ENCODE measurements at regions not wholly inside any gene's neighbourhood (a gene's known extent, or its start where the extent isn't known, plus 50 kb on each side); places are given as distances from the start of the nearest gene placed in this dataset.

DNA sequence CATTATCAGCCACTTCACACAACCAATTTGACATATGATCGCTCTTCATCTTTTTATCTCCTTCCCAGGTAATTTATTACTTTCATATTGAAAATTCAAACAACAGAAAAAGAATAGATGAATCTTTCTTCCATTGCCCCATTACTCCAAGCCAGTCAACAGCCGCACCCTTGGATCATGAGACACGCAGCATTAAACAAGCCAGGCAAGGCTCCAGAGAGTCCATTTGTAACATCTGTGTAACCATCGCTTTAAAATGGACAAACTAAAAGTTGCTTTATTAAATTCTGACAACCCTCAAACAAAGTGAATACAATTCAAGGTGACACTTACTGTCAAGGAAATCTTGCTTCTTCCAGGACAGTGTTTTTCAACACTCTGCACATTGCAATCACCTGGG lies 200.3 kb downstream of the EPM2A start:
- Histone ChIP-seq H3K27me3 (no peaks in the 10 kb centered on the region), H3K4me3 (no peak overlapping the region), H3K4me1 (no peaks in the 10 kb centered on the region), H3K27ac (no peak overlapping the region), H3K9me3 (no peaks in the 10 kb centered on the region), H3K36me3 (no peaks in the 10 kb centered on the region)
- TF ChIP-seq POLR2A (IDR thresholded peaks at IDR 0.05) = no peak
- TF ChIP-seq, protein P1, sequence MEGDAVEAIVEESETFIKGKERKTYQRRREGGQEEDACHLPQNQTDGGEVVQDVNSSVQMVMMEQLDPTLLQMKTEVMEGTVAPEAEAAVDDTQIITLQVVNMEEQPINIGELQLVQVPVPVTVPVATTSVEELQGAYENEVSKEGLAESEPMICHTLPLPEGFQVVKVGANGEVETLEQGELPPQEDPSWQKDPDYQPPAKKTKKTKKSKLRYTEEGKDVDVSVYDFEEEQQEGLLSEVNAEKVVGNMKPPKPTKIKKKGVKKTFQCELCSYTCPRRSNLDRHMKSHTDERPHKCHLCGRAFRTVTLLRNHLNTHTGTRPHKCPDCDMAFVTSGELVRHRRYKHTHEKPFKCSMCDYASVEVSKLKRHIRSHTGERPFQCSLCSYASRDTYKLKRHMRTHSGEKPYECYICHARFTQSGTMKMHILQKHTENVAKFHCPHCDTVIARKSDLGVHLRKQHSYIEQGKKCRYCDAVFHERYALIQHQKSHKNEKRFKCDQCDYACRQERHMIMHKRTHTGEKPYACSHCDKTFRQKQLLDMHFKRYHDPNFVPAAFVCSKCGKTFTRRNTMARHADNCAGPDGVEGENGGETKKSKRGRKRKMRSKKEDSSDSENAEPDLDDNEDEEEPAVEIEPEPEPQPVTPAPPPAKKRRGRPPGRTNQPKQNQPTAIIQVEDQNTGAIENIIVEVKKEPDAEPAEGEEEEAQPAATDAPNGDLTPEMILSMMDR (IDR thresholded peaks at IDR 0.05) = no peak
- no peak for DNase-seq

- DNase-seq = no peak
- H3K36me3 ChIP-seq = no peaks in the 10 kb centered on the region
- no peaks in the 10 kb centered on the region for H3K27me3 ChIP-seq
- no peak overlapping the region for H3K27ac ChIP-seq
- H3K4me3 ChIP-seq = no peak overlapping the region
- H3K4me1 ChIP-seq = no peaks in the 10 kb centered on the region
- TF ChIP-seq, protein P1 (IDR thresholded peaks at IDR 0.05) = no peak
- no peak for TF ChIP-seq POLR2A (IDR thresholded peaks at IDR 0.05)
- H3K9me3 ChIP-seq = no peaks in the 10 kb centered on the region
Observed at GRCh38 chr6:145538989-145539388, 196.3 kb downstream of the EPM2A start.

- Histone ChIP-seq H3K36me3 (no peaks in the 10 kb centered on the region), H3K4me3 (no peak overlapping the region), H3K9me3 (no peaks in the 10 kb centered on the region), H3K27me3 (no peaks in the 10 kb centered on the region), H3K4me1 (no peaks in the 10 kb centered on the region), H3K27ac (no peak overlapping the region)
- no peak for DNase-seq
- no peak for TF ChIP-seq POLR2A (IDR thresholded peaks at IDR 0.05)
- TF ChIP-seq, protein P1 (IDR thresholded peaks at IDR 0.05) = no peak
Observed at GRCh38 chr6:145539831-145540230, 195.5 kb downstream of the EPM2A start.

- Histone ChIP-seq H3K4me1 (no peaks in the 10 kb centered on the region), H3K27me3 (no peaks in the 10 kb centered on the region), H3K9me3 (no peaks in the 10 kb centered on the region), H3K4me3 (no peak overlapping the region), H3K36me3 (no peaks in the 10 kb centered on the region), H3K27ac (no peak overlapping the region)
- no peak for DNase-seq
- TF ChIP-seq POLR2A (IDR thresholded peaks at IDR 0.05) = no peak
- TF ChIP-seq, protein P1 (IDR thresholded peaks at IDR 0.05) = no peak
Observed at GRCh38 chr6:145540741-145541140, 194.6 kb downstream of the EPM2A start.

- TF ChIP-seq POLR2A (IDR thresholded peaks at IDR 0.05) = no peak
- TF ChIP-seq, protein P1 (IDR thresholded peaks at IDR 0.05) = no peak
Observed at GRCh38 chr6:145544041-145544440, 191.3 kb downstream of the EPM2A start.

GRCh38 chr6:145544514-145544913 lies 190.8 kb downstream of the EPM2A start:
- DNase-seq = no peak
- Histone ChIP-seq H3K4me1 (no peaks in the 10 kb centered on the region), H3K4me3 (no peak overlapping the region), H3K27ac (no peak overlapping the region), H3K27me3 (no peaks in the 10 kb centered on the region), H3K9me3 (no peaks in the 10 kb centered on the region), H3K36me3 (no peaks in the 10 kb centered on the region)
- TF ChIP-seq, protein P1 (IDR thresholded peaks at IDR 0.05) = no peak
- TF ChIP-seq POLR2A (IDR thresholded peaks at IDR 0.05) = no peak

More at GRCh38 chr6:145544041-145544440, 191.3 kb downstream of the EPM2A start:
- Histone ChIP-seq H3K27ac (no peak overlapping the region), H3K27me3 (no peaks in the 10 kb centered on the region), H3K4me1 (no peaks in the 10 kb centered on the region), H3K9me3 (no peaks in the 10 kb centered on the region), H3K36me3 (no peaks in the 10 kb centered on the region), H3K4me3 (no peak overlapping the region)
- DNase-seq = no peak

Data from Peyer's patch (tissue), 4 donors.